ENCODE measurements at regions not wholly inside any gene's neighbourhood (a gene's known extent, or its start where the extent isn't known, plus 50 kb on each side); places are given as distances from the start of the nearest gene placed in this dataset.

GRCh38 chr6:115690854-115691253 lies 369.8 kb downstream of the FRK start (continued):
- TF ChIP-seq ZNF532 (CRISPR knock-in tag; IDR thresholded peaks at IDR 0.05; ENCODE audit: borderline replicate concordance): no peak
- no peak for TF ChIP-seq PRDM15 (CRISPR knock-in tag; IDR thresholded peaks at IDR 0.05)
- no peak for TF ChIP-seq KAT7 (CRISPR knock-in tag; IDR thresholded peaks at IDR 0.05; ENCODE audit: borderline replicate concordance)
- no peak for TF ChIP-seq ZNF232 (CRISPR knock-in tag; IDR thresholded peaks at IDR 0.05)
- TF ChIP-seq ZBTB43 (CRISPR knock-in tag; IDR thresholded peaks at IDR 0.05): no peak

- H3K27me3 Mint-ChIP-seq (ENCODE audit: low read depth): no peaks in the 10 kb centered on the region; the same call in 1 of the 2 replicates
- CTCF ChIA-PET: no interaction called here
- no peaks in the 10 kb centered on the region for H3K9me3 Mint-ChIP-seq
- DNase-seq (ENCODE audit: low spot score) (no peak), ATAC-seq (no peak)
- no peaks in the 10 kb centered on the region for H3K36me3 Mint-ChIP-seq
- H3K27ac Mint-ChIP-seq: no peak overlapping the region
- POLR2A ChIA-PET: no interaction called here
- no peak overlapping the region for H3K4me3 Mint-ChIP-seq
- no peaks in the 10 kb centered on the region for H3K4me1 Mint-ChIP-seq
- TF ChIP-seq HMGXB4 (CRISPR knock-in tag; IDR thresholded peaks at IDR 0.05) (no peak), ZNF232 (CRISPR knock-in tag; IDR thresholded peaks at IDR 0.05) (no peak), ZNF121 (CRISPR knock-in tag; IDR thresholded peaks at IDR 0.05) (no peak), KAT7 (CRISPR knock-in tag; IDR thresholded peaks at IDR 0.05; ENCODE audit: borderline replicate concordance) (no peak), ZNF425 (CRISPR knock-in tag; conservative IDR thresholded peaks at IDR 0.05) (no peak), NFATC4 (CRISPR knock-in tag; IDR thresholded peaks at IDR 0.05) (no peak), PREB (CRISPR knock-in tag; IDR thresholded peaks at IDR 0.05; ENCODE audit: borderline replicate concordance) (no peak)
Measured at GRCh38 chr6:115681978-115682775, 378.5 kb downstream of the FRK start.
